ENCODE measurements at regions not wholly inside any gene's neighbourhood (a gene's known extent, or its start where the extent isn't known, plus 50 kb on each side); places are given as distances from the start of the nearest gene placed in this dataset.
"Not testable (repeated sequence)": the region's sequence is repeated elsewhere in the genome, so short reads cannot be mapped to it uniquely, and the experiment has no call there.

- DNase-seq (ENCODE audit: low read depth, low spot score); H3K4me3 ChIP-seq (replicated peaks in 1 of 2; ENCODE audit: low read depth in 1 of 2, low read length in 2 of 2); H3K27me3 ChIP-seq (ENCODE audit: insufficient read depth, low read length); H2AFZ ChIP-seq (ENCODE audit: low read depth, low read length, poor library complexity, severe bottlenecking); BruUV-seq (replicated peaks); H3K27ac ChIP-seq (ENCODE audit: low read depth, low read length); H3K4me1 ChIP-seq (ENCODE audit: control insufficient read depth in 1 of 2, insufficient read depth in 2 of 2, low read length in 2 of 2); ATAC-seq; H3K36me3 ChIP-seq (ENCODE audit: control insufficient read depth in 1 of 2, insufficient read depth in 2 of 2, low read length in 2 of 2); H3K9me2 ChIP-seq (ENCODE audit: insufficient read depth); CTCF ChIA-PET; RAD21 ChIA-PET (ENCODE audit: low non-redundant PET in 1 of 2, low total read pairs in 2 of 2, uncharacterized antibody in 2 of 2, unreplicated experiment in 2 of 2); H3K4me2 ChIP-seq (ENCODE audit: low read length); H4K20me1 ChIP-seq (ENCODE audit: insufficient read depth); POLR2A ChIA-PET; H3K79me2 ChIP-seq (ENCODE audit: insufficient read depth, low read length); H3K9ac ChIP-seq (ENCODE audit: low read length); intact Hi-C loops (cut with micrococcal nuclease): not testable (repeated sequence)
- H3K9me3 ChIP-seq (ENCODE audit: control insufficient read depth in 1 of 2, insufficient read depth in 1 of 2, low read depth in 1 of 2, low read length in 2 of 2) = peaks cover 7 to 37% of the 10 kb centered on the region in 2 experiments; a peak in 2 of 4 replicates
Observed at GRCh38 chr5:3454028-3454427, 141.6 kb upstream of the IRX1 start.

GRCh38 chr5:3452622-3453021 is 143.0 kb upstream of the IRX1 start:
- POLR2A ChIA-PET = no interaction called here
- intact Hi-C loops (cut with micrococcal nuclease) = no loop called here
- no peaks in the 10 kb centered on the region for H3K79me2 ChIP-seq (ENCODE audit: insufficient read depth, low read length)

More at GRCh38 chr5:3452622-3453021, 143.0 kb upstream of the IRX1 start:
- Histone ChIP-seq H4K20me1 (ENCODE audit: insufficient read depth) (no peaks in the 10 kb centered on the region), H3K9me2 (ENCODE audit: insufficient read depth) (no peaks in the 10 kb centered on the region), H3K4me2 (ENCODE audit: low read length) (no peak overlapping the region), H3K27ac (ENCODE audit: low read depth, low read length) (no peak overlapping the region), H3K36me3 (ENCODE audit: control insufficient read depth in 1 of 2, insufficient read depth in 2 of 2, low read length in 2 of 2) (no peaks in the 10 kb centered on the region), H3K9me3 (ENCODE audit: control insufficient read depth in 1 of 2, insufficient read depth in 1 of 2, low read depth in 1 of 2, low read length in 2 of 2) (peaks cover 9 to 34% of the 10 kb centered on the region in 2 experiments; a peak in 2 of 4 replicates), H3K4me3 (replicated peaks in 1 of 2; ENCODE audit: low read depth in 1 of 2, low read length in 2 of 2) (no peak overlapping the region), H3K27me3 (ENCODE audit: insufficient read depth, low read length) (no peaks in the 10 kb centered on the region), H3K9ac (ENCODE audit: low read length) (no peak overlapping the region), H2AFZ (ENCODE audit: low read depth, low read length, poor library complexity, severe bottlenecking) (no peak overlapping the region), H3K4me1 (ENCODE audit: control insufficient read depth in 1 of 2, insufficient read depth in 2 of 2, low read length in 2 of 2) (no peaks in the 10 kb centered on the region)
- BruUV-seq (replicated peaks) = no TSS peak
- ATAC-seq (no peak), DNase-seq (ENCODE audit: low read depth, low spot score) (no peak)
- CTCF ChIA-PET = no interaction called here
- RAD21 ChIA-PET (ENCODE audit: low non-redundant PET in 1 of 2, low total read pairs in 2 of 2, uncharacterized antibody in 2 of 2, unreplicated experiment in 2 of 2) = no interaction called here
- no peak for TF ChIP-seq MAX (IDR thresholded peaks at IDR 0.05)
- TF ChIP-seq CEBPB (IDR thresholded peaks at IDR 0.05; ENCODE audit: low read depth) = no peak
- TF ChIP-seq FOSL1 (IDR thresholded peaks at IDR 0.05; ENCODE audit: low read depth) = no peak
- TF ChIP-seq CTCF (IDR thresholded peaks at IDR 0.05 in 2 of 3, conservative IDR thresholded peaks at IDR 0.05 in 1 of 3; ENCODE audit: borderline replicate concordance in 1 of 3, insufficient read depth in 1 of 3, low read depth in 2 of 3, low read length in 2 of 3) = no peak
- TF ChIP-seq EGR1 (IDR thresholded peaks at IDR 0.05; ENCODE audit: low read depth) = no peak
- TF ChIP-seq EZH2phosphoT487 (IDR thresholded peaks at IDR 0.05; ENCODE audit: borderline replicate concordance) = no peak
